ENCODE measurements at regions not wholly inside any gene's neighbourhood (a gene's known extent, or its start where the extent isn't known, plus 50 kb on each side); places are given as distances from the start of the nearest gene placed in this dataset.
"Not testable (repeated sequence)": the region's sequence is repeated elsewhere in the genome, so short reads cannot be mapped to it uniquely, and the experiment has no call there.

DNA sequence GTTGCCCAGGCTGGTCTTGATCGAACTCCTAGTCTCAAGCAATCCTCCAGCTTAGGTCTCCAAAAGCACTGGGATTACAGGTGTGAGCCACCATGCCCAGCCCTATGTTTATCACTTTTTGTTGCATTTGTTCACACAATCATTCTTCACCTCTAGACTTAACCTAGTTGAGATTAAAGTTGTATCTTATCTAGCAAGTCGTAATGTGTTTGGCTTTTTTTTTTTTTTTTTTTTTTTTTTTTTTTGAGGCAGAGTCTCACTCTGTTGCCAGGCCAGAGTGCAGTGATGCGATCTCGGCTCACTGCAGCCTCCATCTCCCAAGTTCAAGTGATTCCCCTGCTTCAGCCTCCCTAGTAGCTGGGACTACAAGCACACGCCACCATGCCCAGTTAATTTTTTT lies 90.2 kb upstream of the C9orf72 start:
- no peaks in the 10 kb centered on the region for H3K9me3 Mint-ChIP-seq
- no peak overlapping the region for H3K27ac Mint-ChIP-seq
- no peak for DNase-seq (ENCODE audit: low spot score in 2 of 2)
- ATAC-seq = no peak
- H3K36me3 Mint-ChIP-seq = no peaks in the 10 kb centered on the region

DNA sequence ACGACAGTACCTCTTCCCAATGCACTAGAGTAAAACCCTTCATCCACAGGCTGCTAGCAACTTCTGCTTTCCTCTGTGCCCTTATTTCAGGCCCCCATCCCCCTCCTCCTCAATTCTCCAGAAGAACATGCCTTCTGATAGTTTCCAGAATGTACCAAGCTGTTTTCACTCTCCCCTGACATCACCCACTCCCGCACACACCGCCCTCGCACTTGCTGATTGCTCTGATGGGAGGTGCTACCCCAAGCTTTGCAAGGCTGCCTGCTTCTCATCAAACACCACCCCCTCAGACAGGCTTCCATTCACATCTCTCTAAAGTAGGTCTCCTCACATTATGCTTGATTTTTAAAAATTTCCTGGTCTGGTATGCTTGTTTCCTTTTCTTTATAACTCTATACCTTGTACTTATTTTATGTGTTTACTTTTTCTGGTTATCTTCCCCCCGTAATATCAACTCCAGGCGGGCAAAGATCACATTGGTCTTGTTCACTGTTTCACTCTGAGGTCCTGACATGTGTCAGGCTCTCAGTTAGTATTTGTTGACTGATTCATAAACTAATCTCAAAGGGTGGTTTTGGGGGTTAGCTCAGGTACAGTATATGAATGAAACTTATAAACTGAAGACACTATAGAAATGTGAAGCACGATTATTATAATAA lies 91.0 kb upstream of the C9orf72 start:
- Mint-ChIP-seq H3K36me3 (no peaks in the 10 kb centered on the region), H3K27ac (no peak overlapping the region), H3K9me3 (no peaks in the 10 kb centered on the region)
- ATAC-seq = peak in 1 of 2 donors; percentile 49
- DNase-seq (ENCODE audit: low spot score in 2 of 2) = no peak

DNA sequence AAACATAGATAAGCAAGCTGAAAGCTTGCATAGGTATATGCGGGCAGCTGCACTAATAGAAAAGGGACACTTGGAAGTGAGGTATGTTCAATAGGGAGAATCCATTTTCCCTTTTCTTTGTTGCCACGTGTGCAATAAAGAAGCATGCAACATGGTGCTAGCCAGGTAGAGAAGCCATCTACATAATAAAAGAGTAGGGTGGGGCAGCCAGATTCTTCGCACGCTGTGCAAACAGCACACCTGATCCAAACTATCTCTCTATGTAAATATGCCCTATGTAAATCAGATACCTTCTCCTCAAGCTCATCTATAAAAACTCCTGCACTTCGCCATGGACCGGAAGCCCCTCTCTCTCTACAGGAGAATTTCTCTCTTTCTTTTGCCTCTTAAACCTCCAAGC lies 91.9 kb upstream of the C9orf72 start:
- Mint-ChIP-seq H3K9me3 (no peaks in the 10 kb centered on the region), H3K27ac (no peak overlapping the region), H3K36me3 (no peaks in the 10 kb centered on the region)
- DNase-seq (ENCODE audit: low spot score in 2 of 2) = no peak
- no peak for ATAC-seq

DNA sequence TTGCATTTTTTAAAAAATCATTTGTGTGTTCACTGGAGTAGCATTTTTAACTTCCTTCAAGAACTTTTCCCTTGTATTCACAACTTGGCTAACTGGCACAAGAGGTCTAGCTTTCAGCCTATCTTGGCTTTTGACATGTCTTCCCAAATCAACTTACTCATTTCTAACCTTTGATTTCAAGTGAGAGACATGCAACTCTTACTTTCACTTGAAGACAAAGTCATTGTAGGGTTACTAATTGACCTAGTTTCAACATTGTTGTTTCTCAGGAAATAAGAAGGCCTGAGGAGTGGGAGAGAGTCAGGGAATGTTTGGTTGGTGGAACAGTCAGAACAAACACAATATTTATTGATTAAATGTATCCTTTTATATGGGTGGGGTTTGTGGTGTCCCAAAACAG lies 95.0 kb upstream of the C9orf72 start:
- Mint-ChIP-seq H3K27ac (no peak overlapping the region), H3K36me3 (no peaks in the 10 kb centered on the region), H3K9me3 (no peaks in the 10 kb centered on the region)
- DNase-seq (ENCODE audit: low spot score in 2 of 2) (no peak), ATAC-seq (peak in 1 of 2 donors; percentile 58)

DNA sequence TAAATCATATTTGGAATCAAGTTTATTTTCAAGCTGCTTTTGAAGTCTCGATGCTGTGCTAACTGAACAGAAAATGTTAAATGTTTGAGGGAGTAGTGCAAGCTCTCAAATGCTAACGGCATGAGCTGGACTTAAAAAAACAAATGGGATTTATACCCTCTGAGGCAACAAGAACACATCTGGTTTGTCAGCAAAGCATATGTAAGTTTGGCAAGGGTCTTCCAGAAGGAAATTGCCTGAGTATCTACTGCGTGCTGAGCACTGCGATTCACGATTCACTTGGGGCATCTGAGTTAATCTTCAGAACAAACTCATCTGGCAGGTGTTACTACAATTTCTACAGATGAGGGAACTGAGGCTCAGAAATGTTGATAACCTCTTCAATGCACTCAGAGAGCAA lies 98.4 kb upstream of the C9orf72 start:
- no peak overlapping the region for H3K27ac Mint-ChIP-seq
- no peak for ATAC-seq

DNA sequence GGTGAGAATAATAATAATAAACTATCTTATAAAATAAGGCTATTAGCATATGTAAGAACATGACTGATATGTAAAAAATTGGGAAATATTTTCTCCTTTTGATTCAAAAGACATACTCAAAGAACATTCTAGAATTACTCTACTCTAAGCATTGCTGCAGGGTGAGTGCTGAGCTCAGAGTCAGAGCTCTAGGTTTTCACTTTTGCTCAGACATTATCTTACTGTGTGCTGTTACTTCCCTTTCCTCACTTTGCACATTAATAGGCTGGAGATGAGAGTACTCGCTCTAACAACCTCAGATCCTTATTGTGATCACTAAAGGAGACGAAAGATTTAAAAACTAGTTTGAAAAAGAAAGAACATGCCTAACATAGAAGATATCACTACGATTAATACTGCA lies 99.4 kb upstream of the C9orf72 start:
- ATAC-seq (no peak), DNase-seq (ENCODE audit: low spot score in 2 of 2) (no peak)
- no peaks in the 10 kb centered on the region for H3K36me3 Mint-ChIP-seq
- no peak overlapping the region for H3K27ac Mint-ChIP-seq
- H3K9me3 Mint-ChIP-seq = no peaks in the 10 kb centered on the region

More for the DNA sequence above, 98.4 kb upstream of the C9orf72 start:
- no peak for DNase-seq (ENCODE audit: low spot score in 2 of 2)
- H3K36me3 Mint-ChIP-seq = no peaks in the 10 kb centered on the region
- H3K9me3 Mint-ChIP-seq = no peaks in the 10 kb centered on the region

DNA sequence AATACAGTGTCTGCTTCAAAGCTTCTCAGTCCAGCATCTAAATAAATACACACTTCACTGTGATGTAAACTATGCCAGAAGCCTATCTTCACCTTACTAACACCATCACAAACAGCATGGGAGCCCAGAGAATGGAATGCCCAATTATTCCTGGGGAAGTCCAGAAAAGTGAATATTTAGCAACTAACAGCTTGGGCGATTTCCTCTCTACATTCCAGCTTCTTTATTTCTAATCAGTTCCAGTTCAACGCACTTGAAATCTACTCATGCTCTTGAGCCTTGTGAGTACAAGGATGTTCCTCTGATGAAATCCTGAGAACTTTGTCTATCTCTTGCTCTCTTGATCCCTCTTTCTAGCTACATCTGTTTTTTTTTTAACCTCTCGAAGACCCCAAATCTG lies 100.4 kb upstream of the C9orf72 start:
- ATAC-seq (no peak), DNase-seq (ENCODE audit: low spot score in 2 of 2) (no peak)
- Mint-ChIP-seq H3K36me3 (no peaks in the 10 kb centered on the region), H3K27ac (no peak overlapping the region), H3K9me3 (no peaks in the 10 kb centered on the region)

DNA sequence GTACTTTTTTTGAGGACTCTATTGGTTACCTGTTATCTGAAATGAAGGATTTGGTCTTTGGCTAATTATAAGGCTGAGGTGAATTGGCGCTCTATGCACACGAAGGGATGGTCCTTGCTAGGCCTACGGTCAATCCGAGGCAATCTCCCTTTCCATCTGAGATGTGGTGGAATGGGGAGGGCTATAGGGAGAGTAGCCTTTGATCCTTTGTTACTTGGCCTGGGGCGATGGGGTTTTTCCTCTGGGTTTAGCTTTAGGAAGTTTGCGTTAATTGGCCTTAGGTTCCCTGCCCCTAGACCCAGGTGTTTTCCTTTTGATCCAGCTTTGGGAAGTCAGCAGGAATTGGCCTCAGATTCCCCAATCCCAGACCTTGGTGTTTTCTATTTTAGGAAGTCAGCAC lies 102.1 kb upstream of the C9orf72 start:
- H3K27ac Mint-ChIP-seq = no peak overlapping the region
- ATAC-seq (no peak), DNase-seq (ENCODE audit: low spot score in 2 of 2) (no peak)
- no peaks in the 10 kb centered on the region for H3K36me3 Mint-ChIP-seq
- H3K9me3 Mint-ChIP-seq = no peaks in the 10 kb centered on the region

DNA sequence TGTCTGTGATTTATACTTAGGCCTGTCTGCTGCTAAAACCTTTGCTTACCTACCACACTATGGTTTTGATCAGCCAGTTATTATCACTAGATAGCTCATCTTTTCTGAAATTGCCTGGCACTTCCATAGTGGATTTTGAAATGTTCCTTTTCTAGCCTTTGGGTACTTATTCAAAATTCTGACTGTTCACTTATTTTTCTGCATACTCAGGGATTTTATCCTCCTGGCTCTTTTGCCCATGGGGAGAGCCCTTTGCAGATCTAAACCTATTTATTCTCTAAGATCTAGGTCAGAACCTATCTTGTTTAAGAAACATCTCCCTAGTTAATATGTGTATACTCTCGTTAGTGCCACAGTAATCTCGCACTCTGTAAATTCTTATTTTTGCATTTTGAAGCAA lies 103.5 kb upstream of the C9orf72 start:
- Mint-ChIP-seq H3K9me3 (no peaks in the 10 kb centered on the region), H3K36me3 (no peaks in the 10 kb centered on the region), H3K27ac (no peak overlapping the region)
- ATAC-seq = no peak
- no peak for DNase-seq (ENCODE audit: low spot score in 2 of 2)

DNA sequence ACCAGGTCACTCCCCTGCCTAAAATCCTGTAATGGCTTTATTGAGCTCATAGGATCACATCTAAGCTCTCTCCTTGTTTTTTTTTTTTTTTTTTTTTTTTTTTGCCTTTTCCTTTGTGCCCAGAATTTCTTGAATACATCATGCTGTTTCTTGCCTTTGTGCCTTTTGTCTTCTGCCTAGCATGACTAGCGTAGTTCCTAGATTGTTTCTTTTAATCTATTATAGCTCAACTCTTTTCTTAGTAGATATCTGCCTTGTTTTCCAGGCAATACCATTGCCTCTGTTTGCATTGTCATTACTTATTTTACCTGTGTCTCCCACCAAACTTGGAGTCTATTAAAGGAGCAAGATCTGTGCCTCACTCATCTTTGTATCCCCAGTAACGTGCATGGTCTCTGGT lies 106.1 kb upstream of the C9orf72 start:
- Mint-ChIP-seq H3K9me3 (no peaks in the 10 kb centered on the region), H3K27ac (no peak overlapping the region), H3K36me3 (no peaks in the 10 kb centered on the region)
- DNase-seq (ENCODE audit: low spot score in 2 of 2) (no peak), ATAC-seq (no peak)

DNA sequence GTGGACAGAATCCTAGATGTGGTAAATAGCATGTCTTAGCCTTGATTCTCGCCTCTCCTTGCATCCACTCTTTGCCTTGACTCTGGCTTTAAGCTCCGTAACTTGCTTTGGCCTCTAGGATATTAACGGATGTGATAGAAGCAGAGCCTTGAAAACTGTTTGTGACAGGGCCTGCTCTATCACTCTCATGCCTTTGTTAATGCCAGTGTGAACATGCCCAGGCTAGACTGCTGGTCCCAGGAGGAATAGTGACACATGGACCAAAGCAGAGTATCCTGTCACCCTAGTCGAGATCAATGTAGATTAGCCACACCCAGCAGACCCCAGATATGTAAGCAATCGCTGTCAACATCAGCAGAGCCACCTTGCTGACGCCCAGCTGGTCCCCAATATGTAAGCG lies 109.9 kb upstream of the C9orf72 start:
- ATAC-seq (no peak), DNase-seq (ENCODE audit: low spot score in 2 of 2) (no peak)
- no peaks in the 10 kb centered on the region for H3K9me3 Mint-ChIP-seq
- no peaks in the 10 kb centered on the region for H3K36me3 Mint-ChIP-seq
- no peak overlapping the region for H3K27ac Mint-ChIP-seq

DNA sequence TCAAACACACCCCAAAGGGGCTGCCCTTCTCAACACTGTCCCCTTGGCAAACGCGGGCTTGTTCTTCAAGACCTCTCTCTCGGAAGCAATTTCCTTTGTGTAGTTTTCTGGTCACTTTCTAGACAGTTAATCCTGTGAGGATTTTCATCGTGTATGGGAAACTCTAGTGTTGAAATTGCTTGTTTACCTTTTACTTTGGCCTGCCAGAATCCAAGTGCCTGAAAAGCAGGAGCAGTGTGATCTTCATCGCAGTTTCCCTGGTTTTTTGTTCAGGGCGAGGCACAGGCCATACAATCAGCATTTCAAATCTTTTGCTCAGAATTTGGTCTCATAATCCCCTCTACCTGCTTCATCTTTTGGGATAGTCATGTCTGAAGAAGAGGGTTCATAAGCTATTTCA lies 115.7 kb upstream of the C9orf72 start:
- Mint-ChIP-seq H3K36me3 (no peaks in the 10 kb centered on the region), H3K27ac (no peak overlapping the region), H3K9me3 (peaks cover 0 to 3% of the 10 kb centered on the region in 2 donors)
- DNase-seq (ENCODE audit: low spot score in 2 of 2) (no peak), ATAC-seq (no peak)

DNA sequence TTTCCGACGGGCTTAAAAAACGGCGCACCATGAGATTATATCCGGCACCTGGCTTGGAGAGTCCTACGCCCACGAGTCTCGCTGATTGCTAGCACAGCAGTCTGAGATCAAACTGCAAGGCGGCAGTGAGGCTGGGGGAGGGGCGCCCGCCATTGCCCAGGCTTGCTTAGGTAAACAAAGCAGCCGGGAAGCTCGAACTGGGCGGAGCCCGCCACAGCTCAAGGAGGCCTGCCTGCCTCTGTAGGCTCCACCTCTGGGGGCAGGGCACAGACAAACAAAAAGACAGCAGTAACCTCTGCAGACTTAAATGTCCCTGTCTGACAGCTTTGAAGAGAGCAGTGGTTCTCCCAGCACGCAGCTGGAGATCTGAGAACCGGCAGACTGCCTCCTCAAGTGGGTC lies 117.5 kb upstream of the C9orf72 start:
- H3K36me3 Mint-ChIP-seq; H3K9me3 Mint-ChIP-seq; ATAC-seq; H3K27ac Mint-ChIP-seq; DNase-seq (ENCODE audit: low spot score in 2 of 2): not testable (repeated sequence)

DNA sequence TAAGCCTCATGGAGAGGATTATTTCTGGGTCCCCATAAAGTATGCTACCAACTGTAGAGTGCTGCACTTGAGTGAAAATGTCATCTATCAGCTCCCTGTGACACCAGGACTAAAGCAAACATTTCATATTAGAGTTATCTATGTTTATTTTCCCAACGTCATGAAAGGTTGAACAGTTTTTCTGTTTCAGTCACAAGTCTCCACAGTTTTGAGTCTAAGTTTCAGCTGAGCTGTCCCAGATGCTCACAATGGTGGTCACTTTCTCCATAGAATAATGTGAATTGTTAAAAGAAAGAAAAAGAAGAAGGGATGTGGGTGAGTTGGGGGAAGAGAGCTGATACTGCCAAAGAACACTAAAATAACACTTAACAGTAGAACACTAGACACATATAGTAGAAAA lies 126.3 kb upstream of the C9orf72 start:
- Mint-ChIP-seq H3K27ac (no peak overlapping the region), H3K9me3 (no peaks in the 10 kb centered on the region), H3K36me3 (no peaks in the 10 kb centered on the region)
- ATAC-seq (no peak), DNase-seq (ENCODE audit: low spot score in 2 of 2) (no peak)

DNA sequence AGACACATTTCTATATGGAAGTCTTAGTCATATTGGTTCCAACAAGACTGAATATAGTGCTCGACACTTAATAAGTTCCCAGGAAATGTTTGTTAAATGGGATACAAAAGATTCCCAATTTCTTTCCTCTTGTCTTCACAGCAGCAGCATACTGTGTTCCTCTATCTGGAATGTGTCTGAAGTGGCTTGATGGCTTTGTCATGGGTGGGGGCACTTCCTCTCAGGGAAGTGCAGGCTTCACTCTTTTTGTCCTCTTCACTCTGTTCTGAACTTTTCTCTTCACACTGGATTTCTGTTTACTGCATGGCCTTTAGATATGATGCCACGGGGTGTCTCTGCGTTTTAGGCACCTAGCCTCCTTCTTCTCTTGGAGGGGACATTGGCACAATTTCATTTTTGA lies 127.7 kb upstream of the C9orf72 start:
- no peaks in the 10 kb centered on the region for H3K36me3 Mint-ChIP-seq
- no peak for DNase-seq (ENCODE audit: low spot score in 2 of 2)
- no peaks in the 10 kb centered on the region for H3K9me3 Mint-ChIP-seq
- no peak overlapping the region for H3K27ac Mint-ChIP-seq
- no peak for ATAC-seq

DNA sequence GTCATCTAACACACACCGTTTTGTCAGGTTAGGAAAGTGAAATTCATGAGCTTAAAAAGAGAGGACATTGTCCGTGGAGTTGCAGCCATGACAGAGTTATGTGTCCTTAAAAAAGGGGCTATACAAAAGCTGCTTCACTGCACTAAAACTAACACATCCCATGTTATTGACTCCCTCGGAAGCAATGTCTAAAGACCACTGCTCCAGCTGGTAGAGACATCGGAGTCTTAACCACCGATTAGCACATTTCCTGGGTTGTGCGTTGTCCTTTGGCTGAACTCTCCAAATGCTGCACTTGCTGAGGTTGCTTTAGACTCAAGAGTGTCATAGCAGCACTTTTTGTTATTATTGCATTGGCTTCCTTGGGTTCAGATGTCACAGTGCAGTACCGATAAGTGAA lies 128.3 kb upstream of the C9orf72 start:
- no peak overlapping the region for H3K27ac Mint-ChIP-seq
- no peak for ATAC-seq
- no peaks in the 10 kb centered on the region for H3K9me3 Mint-ChIP-seq
- H3K36me3 Mint-ChIP-seq = no peaks in the 10 kb centered on the region
- no peak for DNase-seq (ENCODE audit: low spot score in 2 of 2)

DNA sequence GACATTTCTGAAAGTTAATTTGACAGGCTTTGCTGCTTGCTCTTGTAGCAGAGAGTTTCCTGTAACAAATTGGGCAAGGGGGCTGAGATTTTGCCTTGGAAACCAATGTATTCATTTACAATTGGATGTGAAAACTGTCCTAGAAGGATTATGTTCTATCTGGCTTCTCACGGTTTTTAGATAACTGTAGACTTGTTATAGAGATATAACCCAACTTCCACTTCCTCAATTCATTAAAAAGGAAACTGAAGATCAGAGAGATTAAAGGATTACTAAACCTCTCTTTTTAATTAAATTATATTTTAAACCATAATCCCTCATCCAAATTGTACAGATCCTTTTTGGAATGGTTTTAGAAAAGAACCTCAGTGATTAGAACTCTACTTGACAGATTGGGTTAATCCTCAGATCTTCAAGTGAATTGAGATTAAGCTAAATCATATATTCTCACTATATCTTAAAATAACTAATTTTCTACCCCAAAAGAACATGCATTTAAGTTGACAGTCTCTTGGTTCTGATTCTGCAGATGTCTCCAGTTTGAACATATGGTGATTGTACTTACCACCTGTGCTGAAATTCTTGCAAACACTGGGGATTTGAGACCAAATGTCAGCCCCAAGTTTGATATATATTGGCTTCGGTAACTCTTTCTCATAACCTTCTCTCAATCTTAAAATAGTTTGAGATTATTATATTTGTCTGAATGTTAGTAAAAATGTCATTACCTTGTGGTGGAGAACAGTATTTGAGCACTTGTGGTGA lies 130.1 kb upstream of the C9orf72 start:
- H3K36me3 Mint-ChIP-seq = no peaks in the 10 kb centered on the region
- ATAC-seq (no peak), DNase-seq (ENCODE audit: low spot score in 2 of 2) (no peak)
- H3K9me3 Mint-ChIP-seq = no peaks in the 10 kb centered on the region
- H3K27ac Mint-ChIP-seq = no peak overlapping the region

DNA sequence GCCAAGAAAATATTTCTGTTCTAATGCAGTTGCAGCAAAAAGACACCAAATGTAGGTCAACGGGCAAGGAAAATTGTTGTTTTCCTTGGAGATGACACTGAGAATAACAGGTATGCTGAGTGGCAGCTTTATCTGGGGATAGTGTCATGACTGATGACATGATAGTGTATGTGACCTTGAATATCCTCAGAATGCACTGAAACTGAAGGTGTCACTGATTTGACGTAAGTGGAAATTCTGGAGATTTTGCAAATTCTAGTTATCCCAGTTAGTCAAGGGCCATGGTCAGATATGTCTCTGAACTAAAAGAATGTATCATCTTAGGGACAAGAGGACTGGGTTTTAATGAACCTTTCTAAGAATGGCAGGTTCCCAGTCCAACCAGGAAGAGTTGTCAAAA lies 138.0 kb upstream of the C9orf72 start:
- ATAC-seq = no peak
- no peak for DNase-seq (ENCODE audit: low spot score in 2 of 2)
- H3K27ac Mint-ChIP-seq = no peak overlapping the region
- no peaks in the 10 kb centered on the region for H3K36me3 Mint-ChIP-seq
- H3K9me3 Mint-ChIP-seq = peaks cover 0 to 4% of the 10 kb centered on the region in 2 donors
